Stimulated activated CD4-positive, alpha-beta T cell treated with anti-CD3 and anti-CD28 coated beads, Interleukin-15, amount 100 ng/mL, for 1 hour (primary cell): ENCODE measurements at regions not wholly inside any gene's neighbourhood (a gene's known extent, or its start where the extent isn't known, plus 50 kb on each side); places are given as distances from the start of the nearest gene placed in this dataset.
"Not testable (repeated sequence)": the region's sequence is repeated elsewhere in the genome, so short reads cannot be mapped to it uniquely, and the experiment has no call there.

Experiments
- DNase-seq, 2 donors: peaks; one replicate each; pipeline ENCODE4 v3.0.0-alpha.2; 2020; ENCODE audit warnings: low read depth in 1 of 2, low spot score in 1 of 2

DNA sequence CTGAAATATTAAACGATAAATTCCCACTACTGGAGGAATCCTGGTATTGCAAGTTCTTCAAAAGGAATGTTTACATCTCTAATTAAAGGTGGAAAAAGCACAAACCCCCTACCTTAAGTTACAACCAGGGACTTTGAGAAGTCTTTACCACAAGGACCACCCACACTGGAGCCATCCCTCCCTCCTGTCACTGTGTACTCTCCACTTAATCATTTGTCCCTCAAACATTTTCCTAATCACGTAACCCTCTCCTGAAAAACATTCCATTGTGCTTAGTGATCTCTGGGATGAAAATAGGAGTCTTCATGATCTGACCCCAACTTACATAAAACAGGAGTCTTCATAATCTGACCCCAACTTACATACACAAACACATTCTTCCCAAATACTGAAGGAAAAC, 85.7 kb downstream of the SUCLG1 start:
- DNase-seq, result no peak

DNA sequence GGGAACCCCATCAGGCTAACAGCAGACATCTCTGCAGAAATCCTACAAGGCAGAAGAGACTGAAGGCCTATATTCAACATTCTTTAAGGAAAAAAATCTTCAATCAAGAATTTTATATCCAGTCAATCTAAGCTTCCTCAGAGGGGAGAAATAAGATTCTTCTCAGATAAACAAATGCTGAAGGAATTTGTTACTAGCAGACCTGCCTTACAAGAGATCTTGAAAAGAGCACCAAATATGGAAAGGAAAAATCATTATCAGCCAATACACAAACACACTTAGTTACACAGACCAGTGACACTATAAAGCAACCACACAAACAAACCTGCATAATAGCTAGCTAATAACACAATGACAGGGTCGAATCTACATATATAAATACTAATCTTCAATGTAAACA, 96.5 kb downstream of the SUCLG1 start:
- DNase-seq, result no peak

DNA sequence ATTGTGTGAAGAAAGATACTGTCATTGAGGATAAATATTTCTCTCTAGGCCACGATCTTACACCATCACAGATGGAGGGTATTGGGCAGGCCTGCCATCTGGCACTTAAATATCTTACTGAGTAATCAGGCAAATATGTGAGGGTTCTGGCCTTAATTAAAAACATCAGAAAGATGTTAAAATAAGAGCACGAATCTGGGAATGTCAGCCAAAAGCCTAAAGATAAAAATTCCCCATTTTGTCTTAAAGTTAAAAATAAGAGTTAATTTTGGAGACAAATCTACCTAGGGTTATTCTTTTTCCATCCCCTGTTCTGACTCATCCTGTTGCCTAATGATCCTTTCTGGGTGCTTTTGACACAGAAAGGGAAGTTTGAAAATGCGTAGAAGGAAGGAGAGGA, 121.0 kb downstream of the SUCLG1 start:
- no peak for DNase-seq

DNA sequence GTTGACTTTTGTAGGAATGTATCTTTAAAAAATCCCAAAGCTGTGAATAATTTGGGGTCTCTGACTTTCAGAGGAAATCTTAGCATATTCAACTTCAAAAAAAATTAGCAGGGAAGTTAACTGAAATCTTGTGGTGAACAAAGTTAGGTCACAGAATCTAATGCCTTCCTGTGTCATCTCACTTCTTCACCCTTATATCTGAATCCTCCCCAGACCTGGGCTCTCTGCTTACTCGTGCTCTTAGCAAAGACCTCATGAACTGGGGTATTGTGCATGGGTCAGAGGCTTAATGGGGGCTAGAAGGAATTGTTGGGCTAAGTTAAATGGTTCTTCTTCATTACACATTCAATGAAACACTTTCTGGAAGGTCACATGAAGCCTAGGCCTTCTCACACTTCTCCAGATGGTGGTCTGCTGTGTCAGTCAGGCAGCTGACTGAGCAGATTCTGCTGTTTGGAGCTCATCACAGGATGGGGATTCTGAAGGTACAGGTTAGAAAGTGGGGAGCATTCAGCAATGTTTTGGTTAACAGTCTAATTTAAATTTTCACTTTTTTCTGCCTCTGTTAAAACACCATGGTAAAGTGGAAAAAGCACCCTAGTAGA, 131.3 kb downstream of the SUCLG1 start:
- no peak for DNase-seq

DNA sequence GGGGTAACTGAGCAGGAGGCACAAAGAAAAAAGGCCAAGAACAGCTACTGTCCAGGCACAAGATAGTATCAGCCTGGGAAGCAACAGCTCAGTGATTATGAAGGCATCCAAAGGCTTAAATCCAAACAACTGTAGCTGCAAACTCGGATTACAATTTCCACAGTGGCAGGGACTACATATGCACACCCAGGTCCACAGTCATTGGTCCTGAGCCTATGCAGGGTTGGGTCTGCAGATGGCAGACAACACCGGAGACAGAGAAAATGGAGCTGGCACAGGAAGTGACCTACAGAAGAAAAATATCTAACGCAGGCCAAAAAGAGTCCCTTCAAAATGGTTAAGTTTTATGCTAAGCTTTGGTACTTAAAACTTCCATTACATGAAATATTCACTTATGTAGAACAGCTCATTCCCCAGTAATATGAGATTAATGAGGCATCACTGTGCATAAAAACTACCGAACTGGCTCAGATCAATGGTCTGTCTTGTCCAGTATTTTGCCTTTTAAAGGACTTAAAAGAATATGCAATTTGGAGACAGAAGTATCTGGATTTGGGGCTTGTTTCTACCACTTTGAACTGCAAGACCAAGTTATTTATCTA, 132.1 kb downstream of the SUCLG1 start:
- DNase-seq, result no peak

DNA sequence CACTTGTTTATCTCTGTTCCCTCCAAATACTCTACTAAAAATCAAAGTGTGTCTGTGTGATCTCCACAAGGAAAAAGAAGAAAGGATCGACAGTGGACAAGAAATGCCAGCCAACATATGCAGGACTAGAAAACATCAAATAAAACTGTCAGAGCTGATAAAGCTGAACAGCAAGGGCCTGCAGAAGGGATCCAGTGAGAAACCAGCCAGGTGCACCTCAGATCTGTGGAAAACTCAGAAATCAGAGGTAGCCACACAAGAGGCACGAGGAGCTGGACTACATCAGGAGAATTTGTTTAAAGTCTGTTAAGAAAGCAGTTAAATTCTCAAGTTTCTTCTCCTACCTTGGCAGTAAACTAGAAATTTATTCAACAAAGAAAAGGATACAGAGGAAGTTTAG, 135.2 kb downstream of the SUCLG1 start:
- DNase-seq, result no peak

DNA sequence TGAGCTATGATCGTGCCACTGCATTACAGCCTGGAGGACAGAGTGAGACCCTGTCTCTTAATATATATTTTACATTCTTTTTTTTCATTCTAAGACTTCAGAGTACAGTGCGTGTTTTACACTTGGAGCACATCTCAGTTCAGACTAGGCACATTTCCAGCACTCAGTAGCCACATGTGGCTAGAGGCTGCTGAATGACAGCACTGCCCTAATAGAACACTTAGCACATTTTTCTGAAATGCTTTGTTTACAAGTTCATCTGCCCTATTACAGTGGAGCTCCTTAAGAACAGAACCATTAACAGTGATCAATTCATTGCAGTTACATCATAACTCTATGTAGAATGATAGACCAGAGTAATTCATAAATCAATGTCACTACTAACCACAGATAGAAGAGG, 138.1 kb downstream of the SUCLG1 start:
- DNase-seq, result no peak

DNA sequence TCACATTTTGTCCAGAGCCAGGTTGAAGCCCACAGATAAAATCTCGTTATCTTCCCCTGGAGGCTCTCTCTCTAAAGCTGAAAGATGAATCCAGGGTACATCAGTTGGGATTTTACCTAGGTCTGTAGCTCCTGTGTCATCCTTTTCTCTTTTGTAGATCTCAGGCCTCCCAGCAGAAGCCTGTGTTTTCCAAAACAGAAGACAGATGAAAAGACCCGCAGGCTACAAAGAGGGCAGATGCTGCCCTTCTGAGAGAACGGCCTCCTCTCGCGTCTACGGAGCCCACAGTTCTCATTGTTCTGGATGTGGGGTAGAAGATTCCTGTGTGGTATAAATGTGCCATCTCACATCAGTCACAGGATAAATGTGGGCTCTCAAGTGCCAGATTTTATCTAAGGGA, 139.5 kb downstream of the SUCLG1 start:
- no peak for DNase-seq

DNA sequence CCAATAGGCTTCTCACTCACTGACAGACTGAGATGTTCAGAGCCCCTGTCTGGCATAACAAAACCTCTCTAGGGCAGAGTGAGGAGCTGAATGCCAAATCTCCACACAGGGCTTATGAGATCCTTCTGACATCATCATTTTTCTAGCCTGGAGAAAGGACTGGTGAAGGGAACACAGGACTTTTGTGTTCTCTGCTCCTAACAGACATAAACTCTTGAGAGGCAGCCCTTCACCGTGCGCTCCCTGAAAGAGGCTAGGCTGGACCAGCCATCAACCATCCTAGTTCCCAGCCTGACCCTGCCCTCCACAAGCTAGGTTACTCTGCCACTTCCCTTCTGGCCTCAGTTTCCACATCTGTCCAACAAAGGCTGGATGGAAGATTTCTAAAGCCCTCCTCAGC, 141.9 kb downstream of the SUCLG1 start:
- DNase-seq, result no peak

DNA sequence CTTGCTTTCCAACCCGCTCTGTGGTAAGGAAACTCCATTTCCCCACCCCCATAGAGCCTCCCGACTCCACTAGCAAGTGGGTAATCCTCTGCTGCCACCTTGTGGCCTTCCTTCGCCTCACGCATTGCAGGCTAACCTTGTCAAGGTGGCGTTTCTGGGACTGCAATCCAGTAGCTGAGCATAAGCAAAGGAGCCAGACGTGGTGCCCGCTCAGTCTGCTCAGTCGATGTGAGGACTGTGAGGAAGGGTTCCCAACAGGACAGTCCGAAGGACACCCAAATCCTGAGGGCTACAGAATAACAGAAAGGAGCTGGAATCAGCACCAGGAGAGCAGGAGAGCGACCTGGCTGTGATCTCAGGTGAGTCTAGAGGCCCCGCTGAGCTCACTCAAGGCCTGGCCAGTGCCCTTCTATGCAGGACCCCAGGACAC, 144.2 kb downstream of the SUCLG1 start:
- peak; percentile 15 to 63 for DNase-seq

DNA sequence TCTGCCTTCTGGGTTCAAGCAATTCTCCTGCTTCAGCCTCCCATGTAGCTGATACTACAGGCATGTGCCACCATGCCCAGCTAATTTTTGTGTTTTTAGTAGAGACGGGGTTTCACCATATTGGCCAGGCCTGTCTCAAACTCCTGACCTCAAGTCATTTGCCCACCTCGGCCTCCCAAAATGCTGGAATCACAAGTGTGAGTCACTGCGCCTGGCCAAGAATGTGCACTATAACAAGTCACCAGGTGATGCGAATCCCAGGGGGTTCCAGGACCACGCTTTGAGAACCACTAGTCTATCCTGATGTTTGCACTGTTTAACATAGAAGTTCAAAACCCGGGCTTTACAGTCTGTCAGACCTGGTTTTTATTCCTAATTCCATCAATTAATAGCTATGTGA, 144.8 kb downstream of the SUCLG1 start:
- no peak for DNase-seq

DNA sequence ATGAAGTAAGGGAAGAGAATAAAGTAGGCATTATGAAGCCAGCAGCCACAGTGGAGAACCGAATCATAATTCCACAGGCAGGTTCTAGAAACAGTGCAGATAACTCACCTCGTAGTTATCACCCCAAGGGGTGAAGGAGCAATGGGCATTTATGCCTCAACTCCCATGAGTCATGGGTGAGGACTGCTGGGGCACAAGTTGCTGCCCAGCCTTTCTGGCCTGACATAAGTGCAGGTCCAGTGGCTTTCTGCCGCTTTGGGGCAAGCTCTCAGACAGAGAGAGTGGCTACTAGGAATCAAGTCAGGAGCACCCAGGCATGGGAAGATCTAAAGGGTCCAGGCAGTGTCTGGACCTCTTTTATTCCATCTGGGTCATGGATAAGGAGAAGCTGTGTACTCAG, 149.8 kb downstream of the SUCLG1 start:
- no peak for DNase-seq

DNA sequence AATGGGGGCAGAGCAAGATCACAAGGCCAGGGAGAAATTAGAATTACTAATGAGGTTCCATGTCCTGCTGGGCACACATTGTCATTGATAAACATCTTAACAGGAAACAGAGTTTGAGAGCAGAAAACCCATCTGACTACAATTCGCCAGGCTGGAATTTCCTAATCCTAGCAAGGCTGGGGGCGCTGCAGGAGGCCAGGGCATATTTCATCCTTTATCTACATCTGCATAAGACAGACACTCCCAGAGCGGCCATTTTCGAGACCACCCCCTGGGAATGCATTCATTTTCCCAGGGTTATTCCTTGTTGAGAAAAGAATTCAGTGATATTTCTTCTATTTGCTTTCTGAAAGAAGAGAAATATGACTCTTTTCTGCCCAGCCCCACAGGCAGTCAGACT, 152.7 kb downstream of the SUCLG1 start:
- DNase-seq, result no peak

DNA sequence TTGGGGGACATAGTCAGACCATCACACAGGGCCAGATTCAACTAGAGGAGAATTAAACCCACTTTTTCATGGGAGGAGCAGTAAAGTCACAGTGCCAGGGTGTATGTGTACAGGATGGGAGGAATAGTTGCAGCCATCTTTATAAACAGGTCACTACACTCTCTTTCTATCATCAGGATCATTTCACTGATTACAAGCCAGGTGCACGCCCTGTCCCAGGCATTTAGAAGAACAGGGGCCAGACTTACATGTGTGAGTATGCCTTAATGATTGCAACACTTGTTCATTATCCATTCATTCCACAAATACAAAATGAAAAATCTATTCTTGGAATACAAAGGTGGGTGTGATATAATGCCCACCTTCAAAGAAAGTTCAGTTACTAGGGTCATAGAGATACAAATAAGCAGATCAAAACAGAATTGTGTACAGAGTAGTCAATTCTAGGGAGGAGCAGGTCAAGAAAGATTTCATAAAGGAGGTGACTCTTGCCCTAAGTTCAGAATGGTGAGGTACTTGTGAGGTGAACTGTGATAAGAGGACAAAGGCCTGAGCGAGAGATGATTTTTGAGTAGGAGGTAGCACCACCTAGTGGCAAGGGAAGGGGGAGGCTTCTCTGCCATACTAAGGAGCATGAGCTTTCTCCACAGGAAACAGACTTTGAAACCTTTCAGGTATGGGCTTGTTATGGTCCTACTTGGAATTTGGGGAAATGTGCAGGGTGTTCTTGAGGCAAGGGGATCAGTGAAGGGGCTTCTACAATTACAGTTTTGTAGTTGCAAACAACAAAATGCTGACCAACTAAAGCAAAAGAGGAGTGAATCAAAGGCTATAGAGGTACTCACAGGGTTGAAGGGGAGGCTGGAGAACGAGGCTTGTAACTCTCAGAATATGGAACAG, 156.3 kb downstream of the SUCLG1 start:
- peak in 1 of 2 donors; percentile 1 for DNase-seq

DNA sequence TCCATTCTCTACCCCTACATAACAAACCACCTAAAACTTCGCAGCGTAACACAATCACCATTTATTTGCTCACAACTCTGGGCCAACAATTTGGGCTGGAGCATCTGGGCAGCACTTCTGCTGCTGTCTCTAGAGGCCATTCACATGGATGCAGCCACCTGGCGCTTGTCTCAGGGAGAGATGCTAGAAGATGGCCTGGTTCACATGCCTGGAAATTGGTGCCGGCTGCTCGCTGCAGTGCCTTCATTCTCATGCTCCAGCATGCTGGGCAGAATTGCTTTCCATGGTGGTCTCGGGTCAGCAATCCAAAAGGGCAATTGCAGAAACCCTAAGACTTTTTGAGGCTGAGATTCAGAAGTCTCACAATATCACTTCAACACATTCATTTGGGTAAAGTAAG, 157.4 kb downstream of the SUCLG1 start:
- no peak for DNase-seq

DNA sequence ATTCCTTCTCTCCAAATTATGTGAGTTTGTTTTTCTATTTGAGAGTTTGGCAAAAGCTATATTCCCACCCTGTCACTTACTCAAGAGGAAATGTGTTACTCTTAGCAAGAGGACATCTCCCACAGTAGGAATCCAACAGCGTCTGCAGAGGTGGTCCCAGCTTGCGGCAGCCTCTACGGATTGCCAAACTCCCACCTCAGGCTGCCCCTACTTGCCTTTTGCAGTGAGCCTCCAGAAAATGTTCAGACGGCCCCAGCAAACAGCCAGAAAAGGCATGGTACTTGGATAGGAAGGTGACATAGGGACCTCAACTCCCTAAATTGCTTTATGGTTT, 158.4 kb downstream of the SUCLG1 start:
- DNase-seq, result no peak

DNA sequence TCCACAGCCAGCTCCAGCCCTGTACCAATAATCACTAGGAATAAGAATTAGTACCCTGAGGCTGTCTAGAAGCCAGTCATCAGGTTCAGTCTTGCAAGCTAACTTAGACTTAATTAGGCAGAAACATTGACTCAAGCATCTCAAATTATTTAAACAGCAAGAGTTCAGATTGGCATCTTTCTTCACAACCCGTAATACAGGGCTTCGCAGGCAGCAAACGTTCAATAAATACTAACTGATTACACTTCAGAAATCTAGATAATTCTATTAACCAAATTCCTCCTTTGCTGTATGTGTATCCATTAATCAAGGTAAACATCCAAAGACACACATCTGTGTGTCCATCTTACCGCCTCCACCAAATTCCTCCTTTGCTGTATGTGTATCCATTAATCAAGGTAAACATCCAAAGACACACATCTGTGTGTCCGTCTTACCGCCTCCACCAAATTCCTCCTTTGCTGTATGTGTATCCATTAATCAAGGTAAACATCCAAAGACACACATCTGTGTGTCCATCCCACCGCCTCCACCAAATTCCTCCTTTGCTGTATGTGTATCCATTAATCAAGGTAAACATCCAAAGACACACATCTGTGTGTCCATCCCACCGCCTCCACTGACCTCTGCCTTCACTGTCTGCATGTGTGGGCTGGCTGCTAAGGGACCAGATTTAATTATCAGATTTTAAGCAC, 158.9 kb downstream of the SUCLG1 start:
- not testable (repeated sequence) for DNase-seq

DNA sequence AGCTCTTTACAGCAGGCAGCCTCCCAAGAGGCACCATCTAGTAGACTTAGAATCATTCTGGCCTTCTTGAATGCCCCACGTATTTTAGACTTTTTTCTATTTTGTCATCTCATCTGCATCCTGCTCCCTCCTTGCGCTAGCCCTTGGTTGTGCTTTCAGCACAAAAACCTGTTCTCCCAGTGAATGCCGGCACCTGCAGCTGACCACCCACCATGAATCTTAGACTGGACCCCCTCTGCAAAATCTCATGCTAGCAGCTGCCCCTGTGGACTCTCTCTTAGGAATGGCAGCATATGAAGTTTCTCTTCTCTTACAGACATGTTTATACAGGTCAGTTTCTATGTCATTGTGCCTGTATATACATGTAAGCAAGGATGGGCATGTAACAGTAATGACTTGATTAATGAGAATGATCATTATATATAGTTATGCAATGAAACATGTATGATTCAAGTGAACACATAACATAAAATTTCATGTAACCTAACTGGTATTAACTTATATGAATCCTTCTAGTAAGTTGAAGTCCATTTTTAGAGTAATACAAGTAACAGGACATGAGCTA, 159.8 kb downstream of the SUCLG1 start:
- DNase-seq, result no peak

DNA sequence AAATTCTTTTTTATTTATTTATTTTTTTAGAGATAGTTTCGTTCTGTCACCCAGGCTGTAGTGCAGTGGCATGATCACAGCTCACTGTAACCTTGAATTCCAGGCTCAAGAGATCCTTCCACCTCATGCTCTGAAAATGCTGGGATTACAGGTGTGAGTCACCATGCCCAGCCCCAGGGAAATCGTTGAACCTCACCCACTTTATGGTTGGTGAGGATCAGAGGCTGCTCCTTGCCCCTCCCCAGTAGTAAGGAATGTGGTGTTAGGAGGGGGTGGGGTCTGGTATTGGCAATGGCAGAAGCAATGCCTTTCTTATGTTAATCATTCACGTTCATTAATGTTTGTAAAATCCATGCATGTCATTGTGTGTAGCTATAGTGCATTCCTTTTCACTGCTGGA, 161.9 kb downstream of the SUCLG1 start:
- no peak for DNase-seq

DNA sequence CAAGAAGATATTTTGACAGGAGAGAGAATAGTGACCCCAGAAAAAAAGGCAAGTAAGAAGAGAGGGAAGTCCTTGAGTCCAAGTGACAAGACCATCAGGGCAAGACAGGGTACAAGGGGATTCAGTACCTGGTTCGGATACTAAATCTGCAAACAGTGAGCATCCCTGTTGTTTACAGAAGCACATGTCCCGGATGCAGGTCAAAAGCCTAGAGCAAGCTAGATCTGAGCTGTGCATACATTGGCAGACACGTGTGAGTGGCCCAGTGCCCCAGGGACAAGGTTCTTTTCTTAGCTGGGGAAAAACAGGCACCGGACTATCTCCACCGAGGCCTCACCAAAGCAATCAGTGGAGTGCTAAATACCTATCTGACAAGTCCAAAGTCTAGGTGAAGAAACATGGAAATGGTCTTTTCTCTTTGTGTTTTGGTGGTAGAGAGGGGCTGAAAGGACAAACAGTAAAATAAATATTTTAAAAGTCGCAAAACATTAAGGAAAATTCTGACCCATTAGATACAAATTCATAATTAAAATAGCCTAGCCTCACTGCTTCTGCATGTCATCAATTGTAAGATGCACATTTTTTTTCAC, 165.2 kb downstream of the SUCLG1 start:
- no peak for DNase-seq

DNA sequence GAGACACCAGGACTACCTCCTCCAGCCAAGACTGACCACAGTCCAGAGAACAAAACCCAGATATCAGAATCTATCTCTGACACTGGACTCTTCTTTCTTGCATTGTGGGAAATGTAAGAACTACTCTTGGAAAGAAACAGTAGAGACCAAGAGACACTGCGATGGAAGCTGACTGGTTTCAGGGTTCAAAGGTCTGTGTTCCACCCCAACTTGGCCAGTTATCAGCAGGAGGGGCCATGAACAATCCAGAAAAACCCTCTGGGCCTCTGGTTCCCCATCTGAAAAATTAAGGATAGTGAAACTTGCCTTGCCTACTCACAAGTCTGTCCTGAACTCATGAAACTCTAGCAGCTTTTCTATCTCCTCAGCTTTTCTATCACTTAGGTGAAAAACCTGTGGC, 166.5 kb downstream of the SUCLG1 start:
- DNase-seq, result no peak
